Urothelium cell line (cell line): ENCODE measurements at regions not wholly inside any gene's neighbourhood (a gene's known extent, or its start where the extent isn't known, plus 50 kb on each side); places are given as distances from the start of the nearest gene placed in this dataset.

Experiments
- DNase-seq: peaks from one replicate; pipeline ENCODE4 v3.0.0; 2011; ENCODE audit warnings: low spot score, mixed read lengths
- FAIRE-seq: peaks from 2 replicates; lab custom pipeline; 2011; peaks lifted over from hg19 to GRCh38; lab: Jason Lieb, UNC

GRCh38 chr16:73337373-73338296, 289.7 kb upstream of the ZFHX3 start:
- DNase-seq (peak; percentile 25), FAIRE-seq (no peak)

- DNase-seq (no peak), FAIRE-seq (no peak)
Measured at GRCh38 chr16:73329358-73330286, 281.7 kb upstream of the ZFHX3 start.

- DNase-seq, result no peak
Measured at GRCh38 chr16:73326770-73327470, 279.0 kb upstream of the ZFHX3 start.

GRCh38 chr16:73326221-73326620, 278.3 kb upstream of the ZFHX3 start:
- DNase-seq (no peak), FAIRE-seq (no peak)

More at GRCh38 chr16:73326770-73327470, 279.0 kb upstream of the ZFHX3 start:
- FAIRE-seq, result peak; percentile 46

- FAIRE-seq (no peak), DNase-seq (no peak)
Measured at GRCh38 chr16:73323880-73324279, 276.0 kb upstream of the ZFHX3 start.

GRCh38 chr16:73322856-73323255, 274.9 kb upstream of the ZFHX3 start:
- DNase-seq (no peak), FAIRE-seq (no peak)

GRCh38 chr16:73321853-73322252, 273.9 kb upstream of the ZFHX3 start:
- FAIRE-seq, result no peak
- DNase-seq, result no peak

GRCh38 chr16:73319737-73320136, 271.8 kb upstream of the ZFHX3 start:
- no peak for DNase-seq
- FAIRE-seq, result no peak

GRCh38 chr16:73319261-73319660, 271.3 kb upstream of the ZFHX3 start:
- FAIRE-seq (no peak), DNase-seq (no peak)

GRCh38 chr16:73317321-73317857, 269.5 kb upstream of the ZFHX3 start:
- FAIRE-seq (no peak), DNase-seq (no peak)

- FAIRE-seq (no peak), DNase-seq (no peak)
Measured at GRCh38 chr16:73315645-73316044, 267.7 kb upstream of the ZFHX3 start.

- FAIRE-seq (no peak), DNase-seq (no peak)
Measured at GRCh38 chr16:73313950-73314349, 266.0 kb upstream of the ZFHX3 start.

GRCh38 chr16:73311857-73312723, 264.2 kb upstream of the ZFHX3 start:
- no peak for FAIRE-seq

GRCh38 chr16:73308771-73309170, 260.8 kb upstream of the ZFHX3 start:
- FAIRE-seq, result no peak

More at GRCh38 chr16:73311857-73312723, 264.2 kb upstream of the ZFHX3 start:
- DNase-seq, result no peak

GRCh38 chr16:73306901-73307413, 259.0 kb upstream of the ZFHX3 start:
- no peak for FAIRE-seq
- no peak for DNase-seq

More at GRCh38 chr16:73308771-73309170, 260.8 kb upstream of the ZFHX3 start:
- no peak for DNase-seq

- DNase-seq, result no peak
- no peak for FAIRE-seq
Measured at GRCh38 chr16:73304008-73304774, 256.3 kb upstream of the ZFHX3 start.

- FAIRE-seq (no peak), DNase-seq (no peak)
Measured at GRCh38 chr16:73302942-73303341, 255.0 kb upstream of the ZFHX3 start.

GRCh38 chr16:73301984-73302383, 254.1 kb upstream of the ZFHX3 start:
- DNase-seq, result no peak
- FAIRE-seq, result no peak

GRCh38 chr16:73299346-73299745, 251.4 kb upstream of the ZFHX3 start:
- FAIRE-seq (no peak), DNase-seq (no peak)
